ENCODE measurements at regions not wholly inside any gene's neighbourhood (a gene's known extent, or its start where the extent isn't known, plus 50 kb on each side); places are given as distances from the start of the nearest gene placed in this dataset.

- H3K4me1 Mint-ChIP-seq (ENCODE audit: unreplicated experiment): peaks cover 2% of the 10 kb centered on the region
- TF ChIP-seq CTCF (IDR thresholded peaks at IDR 0.05; ENCODE audit: unreplicated experiment): no peak
- no peak overlapping the region for H3K4me3 Mint-ChIP-seq (ENCODE audit: unreplicated experiment)
- H3K27ac Mint-ChIP-seq (ENCODE audit: unreplicated experiment): no peak overlapping the region
- H3K27me3 Mint-ChIP-seq (ENCODE audit: unreplicated experiment): no peaks in the 10 kb centered on the region
- no peaks in the 10 kb centered on the region for H3K9me3 Mint-ChIP-seq (ENCODE audit: unreplicated experiment)
- peak; percentile 25 for DNase-seq (ENCODE audit: low spot score)
- H3K36me3 Mint-ChIP-seq (ENCODE audit: low read depth, unreplicated experiment): no peaks in the 10 kb centered on the region
These were observed 154.4 kb downstream of the TUSC7 start for GRCh38 chr3:116863822-116864589.

- no peak overlapping the region for H3K4me3 Mint-ChIP-seq (ENCODE audit: unreplicated experiment)
- peaks cover 6% of the 10 kb centered on the region for H3K4me1 Mint-ChIP-seq (ENCODE audit: unreplicated experiment)
- DNase-seq (ENCODE audit: low spot score): no peak
- no peaks in the 10 kb centered on the region for H3K27me3 Mint-ChIP-seq (ENCODE audit: unreplicated experiment)
- no peak overlapping the region for H3K27ac Mint-ChIP-seq (ENCODE audit: unreplicated experiment)
- no peak for TF ChIP-seq CTCF (IDR thresholded peaks at IDR 0.05; ENCODE audit: unreplicated experiment)
- no peaks in the 10 kb centered on the region for H3K36me3 Mint-ChIP-seq (ENCODE audit: low read depth, unreplicated experiment)
- no peaks in the 10 kb centered on the region for H3K9me3 Mint-ChIP-seq (ENCODE audit: unreplicated experiment)
These were observed 155.0 kb downstream of the TUSC7 start for GRCh38 chr3:116864590-116864927.

- H3K27me3 Mint-ChIP-seq (ENCODE audit: unreplicated experiment): no peaks in the 10 kb centered on the region
- peak overlapping the region; percentile 93 for H3K27ac Mint-ChIP-seq (ENCODE audit: unreplicated experiment)
- no peak overlapping the region for H3K4me3 Mint-ChIP-seq (ENCODE audit: unreplicated experiment)
- no peak for DNase-seq (ENCODE audit: low spot score)
- no peaks in the 10 kb centered on the region for H3K9me3 Mint-ChIP-seq (ENCODE audit: unreplicated experiment)
- H3K36me3 Mint-ChIP-seq (ENCODE audit: low read depth, unreplicated experiment): no peaks in the 10 kb centered on the region
- TF ChIP-seq CTCF (IDR thresholded peaks at IDR 0.05; ENCODE audit: unreplicated experiment): no peak
- H3K4me1 Mint-ChIP-seq (ENCODE audit: unreplicated experiment): peaks cover 30% of the 10 kb centered on the region
These were observed 160.8 kb downstream of the TUSC7 start for GRCh38 chr3:116870379-116870778.

GRCh38 chr3:116871905-116872304 lies 162.3 kb downstream of the TUSC7 start:
- no peak for DNase-seq (ENCODE audit: low spot score)
- no peaks in the 10 kb centered on the region for H3K27me3 Mint-ChIP-seq (ENCODE audit: unreplicated experiment)
- no peaks in the 10 kb centered on the region for H3K36me3 Mint-ChIP-seq (ENCODE audit: low read depth, unreplicated experiment)
- H3K27ac Mint-ChIP-seq (ENCODE audit: unreplicated experiment): peak overlapping the region; percentile 63
- no peak for TF ChIP-seq CTCF (IDR thresholded peaks at IDR 0.05; ENCODE audit: unreplicated experiment)
- no peak overlapping the region for H3K4me3 Mint-ChIP-seq (ENCODE audit: unreplicated experiment)
- H3K4me1 Mint-ChIP-seq (ENCODE audit: unreplicated experiment): peaks cover 30% of the 10 kb centered on the region
- no peaks in the 10 kb centered on the region for H3K9me3 Mint-ChIP-seq (ENCODE audit: unreplicated experiment)

GRCh38 chr3:116872688-116873087 lies 163.1 kb downstream of the TUSC7 start:
- no peaks in the 10 kb centered on the region for H3K9me3 Mint-ChIP-seq (ENCODE audit: unreplicated experiment)
- H3K4me3 Mint-ChIP-seq (ENCODE audit: unreplicated experiment): no peak overlapping the region
- DNase-seq (ENCODE audit: low spot score): no peak
- peaks cover 30% of the 10 kb centered on the region for H3K4me1 Mint-ChIP-seq (ENCODE audit: unreplicated experiment)
- H3K27me3 Mint-ChIP-seq (ENCODE audit: unreplicated experiment): no peaks in the 10 kb centered on the region
- no peak for TF ChIP-seq CTCF (IDR thresholded peaks at IDR 0.05; ENCODE audit: unreplicated experiment)
- H3K36me3 Mint-ChIP-seq (ENCODE audit: low read depth, unreplicated experiment): no peaks in the 10 kb centered on the region
- H3K27ac Mint-ChIP-seq (ENCODE audit: unreplicated experiment): no peak overlapping the region
